SK-N-SH (cell line): ENCODE measurements at regions not wholly inside any gene's neighbourhood (a gene's known extent, or its start where the extent isn't known, plus 50 kb on each side); places are given as distances from the start of the nearest gene placed in this dataset.
"Not testable (repeated sequence)": the region's sequence is repeated elsewhere in the genome, so short reads cannot be mapped to it uniquely, and the experiment has no call there.

ENCODE experiments used
- GABPA ChIP-seq: IDR thresholded peaks from 2 replicates; pipeline ENCODE4 v1.4.0; 2012; ENCODE audit warnings: low read depth, mild to moderate bottlenecking
- SIN3A ChIP-seq: IDR thresholded peaks from 2 replicates; pipeline ENCODE4 v1.6.1; 2012; ENCODE audit warnings: low read depth, mild to moderate bottlenecking, low read length, moderate library complexity, borderline replicate concordance
- YY1 ChIP-seq: IDR thresholded peaks from 2 replicates; pipeline ENCODE4 v1.4.0; 2012; ENCODE audit warnings: low read depth, mild to moderate bottlenecking
- TF ChIP-seq, protein P1 (sequence below): IDR thresholded peaks from 2 replicates; pipeline ENCODE4 v1.4.0; 2012; ENCODE audit warnings: low read depth, borderline replicate concordance
- TF ChIP-seq, protein P2 (sequence below): fragments of 200-600 bp; sonication (generic); IDR thresholded peaks from 2 replicates; pipeline ENCODE4 v1.6.1; 2017; ENCODE audit warnings: antibody characterized with exemption, mild to moderate bottlenecking, moderate library complexity
- TF ChIP-seq, protein P3 (sequence below): IDR thresholded peaks from 2 replicates; pipeline ENCODE4 v1.6.1; 2012; ENCODE audit warnings: mild to moderate bottlenecking, low read depth, low read length, moderate library complexity

DNA sequence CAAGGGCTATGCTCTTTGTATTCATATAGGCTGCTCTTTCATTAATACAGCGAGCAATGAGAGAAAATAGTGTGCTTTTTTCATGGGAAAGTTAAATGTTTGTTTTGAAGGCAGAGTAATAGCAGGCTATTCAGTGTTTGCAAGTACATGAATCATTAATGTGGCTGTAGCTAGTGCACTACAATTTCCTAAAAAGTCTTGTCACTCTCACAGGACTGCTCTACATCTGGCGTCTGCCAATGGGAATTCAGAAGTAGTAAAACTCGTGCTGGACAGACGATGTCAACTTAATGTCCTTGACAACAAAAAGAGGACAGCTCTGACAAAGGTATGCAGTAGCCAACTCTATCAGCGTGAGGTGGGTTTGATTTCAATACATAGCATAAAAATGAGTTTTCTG is 68.9 kb downstream of the CCDC74A start:
- TF ChIP-seq, protein P1, sequence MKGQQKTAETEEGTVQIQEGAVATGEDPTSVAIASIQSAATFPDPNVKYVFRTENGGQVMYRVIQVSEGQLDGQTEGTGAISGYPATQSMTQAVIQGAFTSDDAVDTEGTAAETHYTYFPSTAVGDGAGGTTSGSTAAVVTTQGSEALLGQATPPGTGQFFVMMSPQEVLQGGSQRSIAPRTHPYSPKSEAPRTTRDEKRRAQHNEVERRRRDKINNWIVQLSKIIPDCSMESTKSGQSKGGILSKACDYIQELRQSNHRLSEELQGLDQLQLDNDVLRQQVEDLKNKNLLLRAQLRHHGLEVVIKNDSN = not testable (repeated sequence)
- TF ChIP-seq SIN3A, YY1, GABPA: not testable (repeated sequence)
- TF ChIP-seq, protein P2, sequence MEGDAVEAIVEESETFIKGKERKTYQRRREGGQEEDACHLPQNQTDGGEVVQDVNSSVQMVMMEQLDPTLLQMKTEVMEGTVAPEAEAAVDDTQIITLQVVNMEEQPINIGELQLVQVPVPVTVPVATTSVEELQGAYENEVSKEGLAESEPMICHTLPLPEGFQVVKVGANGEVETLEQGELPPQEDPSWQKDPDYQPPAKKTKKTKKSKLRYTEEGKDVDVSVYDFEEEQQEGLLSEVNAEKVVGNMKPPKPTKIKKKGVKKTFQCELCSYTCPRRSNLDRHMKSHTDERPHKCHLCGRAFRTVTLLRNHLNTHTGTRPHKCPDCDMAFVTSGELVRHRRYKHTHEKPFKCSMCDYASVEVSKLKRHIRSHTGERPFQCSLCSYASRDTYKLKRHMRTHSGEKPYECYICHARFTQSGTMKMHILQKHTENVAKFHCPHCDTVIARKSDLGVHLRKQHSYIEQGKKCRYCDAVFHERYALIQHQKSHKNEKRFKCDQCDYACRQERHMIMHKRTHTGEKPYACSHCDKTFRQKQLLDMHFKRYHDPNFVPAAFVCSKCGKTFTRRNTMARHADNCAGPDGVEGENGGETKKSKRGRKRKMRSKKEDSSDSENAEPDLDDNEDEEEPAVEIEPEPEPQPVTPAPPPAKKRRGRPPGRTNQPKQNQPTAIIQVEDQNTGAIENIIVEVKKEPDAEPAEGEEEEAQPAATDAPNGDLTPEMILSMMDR = not testable (repeated sequence)
- TF ChIP-seq, protein P3, sequence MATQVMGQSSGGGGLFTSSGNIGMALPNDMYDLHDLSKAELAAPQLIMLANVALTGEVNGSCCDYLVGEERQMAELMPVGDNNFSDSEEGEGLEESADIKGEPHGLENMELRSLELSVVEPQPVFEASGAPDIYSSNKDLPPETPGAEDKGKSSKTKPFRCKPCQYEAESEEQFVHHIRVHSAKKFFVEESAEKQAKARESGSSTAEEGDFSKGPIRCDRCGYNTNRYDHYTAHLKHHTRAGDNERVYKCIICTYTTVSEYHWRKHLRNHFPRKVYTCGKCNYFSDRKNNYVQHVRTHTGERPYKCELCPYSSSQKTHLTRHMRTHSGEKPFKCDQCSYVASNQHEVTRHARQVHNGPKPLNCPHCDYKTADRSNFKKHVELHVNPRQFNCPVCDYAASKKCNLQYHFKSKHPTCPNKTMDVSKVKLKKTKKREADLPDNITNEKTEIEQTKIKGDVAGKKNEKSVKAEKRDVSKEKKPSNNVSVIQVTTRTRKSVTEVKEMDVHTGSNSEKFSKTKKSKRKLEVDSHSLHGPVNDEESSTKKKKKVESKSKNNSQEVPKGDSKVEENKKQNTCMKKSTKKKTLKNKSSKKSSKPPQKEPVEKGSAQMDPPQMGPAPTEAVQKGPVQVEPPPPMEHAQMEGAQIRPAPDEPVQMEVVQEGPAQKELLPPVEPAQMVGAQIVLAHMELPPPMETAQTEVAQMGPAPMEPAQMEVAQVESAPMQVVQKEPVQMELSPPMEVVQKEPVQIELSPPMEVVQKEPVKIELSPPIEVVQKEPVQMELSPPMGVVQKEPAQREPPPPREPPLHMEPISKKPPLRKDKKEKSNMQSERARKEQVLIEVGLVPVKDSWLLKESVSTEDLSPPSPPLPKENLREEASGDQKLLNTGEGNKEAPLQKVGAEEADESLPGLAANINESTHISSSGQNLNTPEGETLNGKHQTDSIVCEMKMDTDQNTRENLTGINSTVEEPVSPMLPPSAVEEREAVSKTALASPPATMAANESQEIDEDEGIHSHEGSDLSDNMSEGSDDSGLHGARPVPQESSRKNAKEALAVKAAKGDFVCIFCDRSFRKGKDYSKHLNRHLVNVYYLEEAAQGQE = not testable (repeated sequence)
